ENCODE measurements at regions not wholly inside any gene's neighbourhood (a gene's known extent, or its start where the extent isn't known, plus 50 kb on each side); places are given as distances from the start of the nearest gene placed in this dataset.
"Not testable (repeated sequence)": the region's sequence is repeated elsewhere in the genome, so short reads cannot be mapped to it uniquely, and the experiment has no call there.

GRCh38 chr2:156003780-156004179, 328.7 kb downstream of the NR4A2 start:
- DNase-seq, result no peak

- DNase-seq, result no peak
These were observed 330.7 kb downstream of the NR4A2 start for GRCh38 chr2:156001851-156002250.

GRCh38 chr2:155997538-155997937, 335.0 kb downstream of the NR4A2 start:
- DNase-seq, result no peak

- DNase-seq, result no peak
These were observed 338.2 kb downstream of the NR4A2 start for GRCh38 chr2:155994315-155994714.

GRCh38 chr2:155983845-155984244, 348.7 kb downstream of the NR4A2 start:
- no peak for DNase-seq

GRCh38 chr2:155982135-155982534, 350.4 kb downstream of the NR4A2 start:
- no peak for DNase-seq

GRCh38 chr2:155980941-155981560, 351.5 kb downstream of the NR4A2 start:
- no peak for DNase-seq

GRCh38 chr2:155975734-155976133, 356.8 kb downstream of the NR4A2 start:
- no peak for DNase-seq

GRCh38 chr2:155972916-155973315, 359.6 kb downstream of the NR4A2 start:
- no peak for DNase-seq

GRCh38 chr2:155966064-155966471, 366.5 kb downstream of the NR4A2 start:
- not testable (repeated sequence) for DNase-seq

GRCh38 chr2:155965415-155966063, 367.0 kb downstream of the NR4A2 start:
- no peak for DNase-seq

- DNase-seq, result no peak
These were observed 370.9 kb downstream of the NR4A2 start for GRCh38 chr2:155961641-155962040.

- no peak for DNase-seq
These were observed 373.7 kb downstream of the NR4A2 start for GRCh38 chr2:155958834-155959233.

GRCh38 chr2:155947069-155947468, 385.5 kb downstream of the NR4A2 start:
- DNase-seq, result peak; percentile 45

- no peak for DNase-seq
These were observed 388.3 kb downstream of the NR4A2 start for GRCh38 chr2:155944218-155944617.

GRCh38 chr2:155930312-155930711, 402.2 kb downstream of the NR4A2 start:
- DNase-seq, result no peak

- DNase-seq, result no peak
These were observed 415.1 kb downstream of the NR4A2 start for GRCh38 chr2:155917380-155917779.

- DNase-seq, result no peak
These were observed 419.2 kb downstream of the NR4A2 start for GRCh38 chr2:155913356-155913755.

- DNase-seq, result no peak
These were observed 424.0 kb downstream of the NR4A2 start for GRCh38 chr2:155908567-155908966.

GRCh38 chr2:155907211-155907610, 425.3 kb downstream of the NR4A2 start:
- no peak for DNase-seq

GRCh38 chr2:155905657-155906056, 426.9 kb downstream of the NR4A2 start:
- DNase-seq, result no peak

GRCh38 chr2:155904720-155905119, 427.8 kb downstream of the NR4A2 start:
- no peak for DNase-seq

GRCh38 chr2:155902635-155903034, 429.9 kb downstream of the NR4A2 start:
- DNase-seq, result no peak

GRCh38 chr2:155895016-155895415, 437.5 kb downstream of the NR4A2 start:
- no peak for DNase-seq

GRCh38 chr2:155880382-155880781, 452.1 kb downstream of the NR4A2 start:
- DNase-seq, result not testable (repeated sequence)

Data from NCI-H524 treated with DMSO at 0.1 percent for 48 hours (cell line).